Left lobe of liver (tissue), 2 donors: ENCODE measurements at regions not wholly inside any gene's neighbourhood (a gene's known extent, or its start where the extent isn't known, plus 50 kb on each side); places are given as distances from the start of the nearest gene placed in this dataset.
"Not testable (repeated sequence)": the region's sequence is repeated elsewhere in the genome, so short reads cannot be mapped to it uniquely, and the experiment has no call there.

Source experiments
- ATAC-seq: fragments of 200-7000 bp; cut with Tn5 transposase; one replicate; pipeline ENCODE4 v1.9.1; 2020; ENCODE audit warnings: mild to moderate bottlenecking, moderate library complexity
- DNase-seq: peaks from one replicate; pipeline ENCODE4 v3.0.0-alpha.2; 2020; ENCODE audit warnings: low spot score
- donor health status: DM: no; HTN: no; CAD: no; lungs with moderate emphysema.
- donor health status: DM: no; HTN: yes; CAD: no.

DNA sequence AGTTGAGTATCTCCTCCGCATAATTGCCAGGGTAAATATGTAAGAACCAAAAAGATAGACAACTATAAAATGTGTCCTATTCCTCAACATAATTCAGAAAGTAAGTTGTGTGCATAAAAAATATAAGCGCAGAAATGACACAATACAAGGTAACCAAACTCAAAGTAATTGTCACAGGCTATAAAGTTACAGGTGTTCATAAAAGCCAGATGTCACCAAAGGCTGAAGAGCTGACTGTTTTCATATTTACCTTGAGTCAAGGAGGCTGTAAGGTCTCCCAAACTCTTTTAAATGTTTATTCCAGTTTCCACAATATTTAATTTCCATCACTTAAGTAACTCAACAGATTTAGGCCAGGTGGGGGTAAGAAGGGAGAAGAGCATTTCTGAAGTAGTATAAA, 192.2 kb upstream of the MARCKS start:
- no peak for ATAC-seq
- no peak for DNase-seq

DNA sequence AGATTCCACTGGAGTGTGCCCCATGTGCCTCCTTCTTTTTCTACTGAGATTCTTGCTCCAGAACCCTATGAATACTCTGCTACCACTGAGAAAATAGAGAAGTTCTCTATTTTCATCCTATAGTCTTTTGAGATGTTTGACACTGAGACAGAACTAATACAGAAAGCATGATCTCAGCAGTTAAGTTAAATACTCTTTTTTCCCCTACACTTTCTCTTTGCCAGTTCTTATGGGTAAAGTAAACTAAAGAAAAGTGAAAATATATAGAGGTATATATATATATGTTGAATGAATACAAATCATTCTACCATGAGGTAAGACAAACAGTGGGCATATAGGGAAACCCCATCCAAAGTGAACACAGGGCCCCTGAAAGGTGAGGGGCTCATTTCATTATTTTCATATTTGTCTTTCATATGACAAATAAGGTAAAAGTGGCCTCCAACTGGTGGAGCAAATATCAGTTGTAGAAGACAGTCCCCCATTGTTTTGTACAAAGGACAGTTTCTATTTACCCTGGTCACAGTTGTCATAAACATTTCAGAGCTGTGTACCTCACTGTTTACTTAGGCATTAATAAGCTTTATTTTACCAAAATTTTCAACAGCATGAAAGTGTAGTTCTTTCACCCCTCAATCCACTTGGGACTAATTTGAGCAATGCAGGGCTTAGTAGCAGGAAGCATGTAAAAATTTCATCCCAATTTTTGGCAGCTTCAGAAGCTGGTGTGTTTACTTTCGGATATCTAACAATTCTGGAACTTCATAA, 188.3 kb upstream of the MARCKS start:
- DNase-seq (no peak), ATAC-seq (no peak)

DNA sequence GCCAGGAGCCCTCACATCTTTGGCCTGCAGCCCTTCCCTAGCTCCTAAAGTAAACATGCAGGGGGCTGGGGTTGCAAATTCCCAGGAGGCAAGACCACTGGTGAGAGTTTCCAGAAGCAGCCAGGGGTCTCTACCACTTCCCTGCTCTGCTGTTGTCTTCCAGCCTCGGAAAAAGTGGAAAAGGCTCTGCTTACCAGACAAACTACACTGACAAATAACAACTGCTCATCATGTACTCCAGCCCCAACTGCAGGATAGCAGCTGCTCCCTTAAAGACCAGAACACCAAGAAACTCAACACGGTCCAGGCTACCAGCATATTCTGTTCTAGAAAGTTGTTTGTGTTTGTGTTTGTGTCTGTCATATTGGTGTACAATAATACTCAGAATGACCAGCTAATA, 187.5 kb upstream of the MARCKS start:
- no peak for ATAC-seq

DNA sequence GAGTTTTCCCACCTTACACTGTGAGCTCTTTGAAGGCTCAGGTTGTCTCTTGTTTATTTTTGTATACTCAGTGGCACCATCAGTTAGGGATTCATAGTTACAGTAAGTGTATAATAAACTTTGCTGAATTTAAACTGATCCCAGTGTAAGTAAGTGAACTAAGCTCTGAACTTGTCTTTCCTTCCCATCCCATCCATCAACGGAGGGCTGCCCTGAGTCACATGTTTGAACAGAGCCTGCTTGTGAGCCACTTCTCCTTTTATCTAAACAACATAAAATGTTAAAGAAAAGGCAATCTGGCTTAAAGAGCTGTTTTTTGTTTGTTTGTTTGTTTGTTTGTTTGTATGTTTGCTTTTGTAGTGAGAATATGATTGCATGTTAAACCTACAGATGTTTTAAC, 185.7 kb upstream of the MARCKS start:
- DNase-seq (no peak), ATAC-seq (no peak)

More for the DNA sequence above, 187.5 kb upstream of the MARCKS start:
- no peak for DNase-seq

DNA sequence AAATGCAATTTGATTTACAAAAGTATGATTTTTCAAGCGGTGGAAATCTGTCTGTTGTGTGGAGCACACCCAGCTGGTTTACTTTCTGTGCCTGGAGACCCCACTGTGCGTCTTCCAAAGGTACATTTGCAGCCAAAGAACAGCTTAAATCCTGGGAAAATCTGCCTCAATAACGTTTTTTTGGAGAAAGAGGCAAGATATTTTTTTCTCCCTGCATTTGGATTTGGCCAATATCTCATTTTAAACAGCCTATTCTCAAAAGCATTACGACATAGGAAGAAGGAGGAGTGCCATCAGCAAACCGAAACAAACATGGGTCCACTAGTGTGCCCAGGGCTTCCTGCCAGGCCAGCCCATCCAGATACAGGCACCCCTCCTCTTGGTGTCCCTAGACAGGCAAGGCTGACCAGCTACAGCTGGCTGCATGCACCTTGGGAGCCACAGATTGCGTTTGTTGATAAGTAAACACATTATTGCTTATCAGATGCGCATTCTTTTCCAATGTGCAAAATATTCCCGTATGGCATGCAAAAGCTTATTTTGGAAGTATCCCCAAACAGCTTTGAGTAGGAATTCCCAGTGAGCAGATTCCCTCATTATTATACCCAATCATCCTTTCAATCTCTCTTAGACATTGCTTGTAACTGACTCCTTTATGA, 184.5 kb upstream of the MARCKS start:
- peak; percentile 64 for ATAC-seq
- no peak for DNase-seq

DNA sequence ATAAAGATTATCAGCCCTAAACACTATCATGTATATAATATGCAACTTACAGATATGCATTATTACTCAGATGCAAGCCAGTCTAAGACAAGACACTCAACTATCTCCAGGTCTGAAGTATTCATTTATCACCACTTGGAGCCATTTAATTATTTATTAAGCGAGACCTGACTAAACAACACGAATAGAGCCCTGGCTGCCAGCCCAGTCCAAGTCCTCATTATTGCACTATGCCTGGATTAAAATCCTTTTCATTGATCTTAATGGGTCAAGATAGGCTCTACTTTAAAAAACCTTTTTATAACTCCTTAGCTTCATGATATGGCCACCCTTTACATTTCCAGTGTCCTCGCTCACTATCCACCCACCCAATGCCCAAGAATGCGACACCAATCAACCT, 183.1 kb upstream of the MARCKS start:
- DNase-seq (no peak), ATAC-seq (peak; percentile 41)

DNA sequence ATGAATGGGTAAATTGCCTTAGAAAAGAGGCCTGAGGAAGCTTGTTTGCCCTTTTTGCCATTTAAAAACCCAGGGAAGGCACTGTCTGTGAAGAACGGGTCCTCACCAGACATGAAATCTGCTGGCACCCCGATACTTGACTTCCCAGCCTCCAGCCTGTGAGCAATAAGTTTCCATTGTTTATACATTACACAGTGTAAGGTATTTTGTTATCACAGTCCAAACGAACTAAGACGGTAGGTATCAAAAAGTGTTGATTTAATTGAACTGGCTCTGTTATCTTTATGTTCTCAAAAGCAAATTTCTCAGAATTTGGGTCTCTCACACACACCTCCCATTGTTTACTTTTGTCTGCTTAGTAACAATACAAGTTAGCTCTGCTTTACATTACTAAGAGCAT, 181.1 kb upstream of the MARCKS start:
- DNase-seq (no peak), ATAC-seq (no peak)

DNA sequence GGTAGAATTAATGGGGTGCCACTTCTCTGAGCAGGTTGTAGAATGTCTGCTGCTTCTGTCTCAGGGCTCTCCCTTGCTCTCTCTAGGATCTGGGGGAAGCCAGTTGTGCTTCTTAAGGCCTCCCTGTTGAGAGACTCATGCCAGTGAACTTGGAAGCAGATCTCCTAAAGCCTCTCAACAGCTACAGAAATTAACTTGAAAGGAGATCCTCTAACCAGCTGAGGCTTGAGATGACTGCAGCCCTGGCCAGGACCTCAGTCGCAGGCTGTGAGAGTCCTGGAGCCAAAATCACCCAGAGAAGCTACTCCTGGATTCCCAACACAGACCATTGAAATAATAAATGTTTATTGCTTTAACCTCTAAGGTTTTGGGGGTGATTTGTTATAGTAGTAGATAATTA, 180.2 kb upstream of the MARCKS start:
- ATAC-seq, result no peak

DNA sequence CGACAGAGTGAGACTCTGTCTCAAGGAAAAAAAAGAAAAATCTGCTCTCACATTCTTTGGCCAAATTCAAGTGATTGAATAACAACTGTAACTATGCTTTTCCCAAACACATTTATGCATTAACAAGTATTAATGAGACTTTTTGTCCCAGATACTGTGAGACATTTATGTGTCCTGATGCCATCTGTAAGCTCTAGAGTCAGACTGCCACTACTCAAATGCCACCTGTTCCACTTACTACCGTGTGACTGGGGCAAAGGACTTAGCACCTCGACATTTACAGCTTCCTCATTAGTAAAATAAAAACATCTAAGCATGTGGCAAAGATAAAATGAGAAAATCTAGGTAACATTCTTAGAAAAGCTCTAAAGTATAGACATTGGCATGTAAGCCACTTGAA, 178.1 kb upstream of the MARCKS start:
- DNase-seq (no peak), ATAC-seq (no peak)

More for the DNA sequence above, 180.2 kb upstream of the MARCKS start:
- DNase-seq, result no peak

DNA sequence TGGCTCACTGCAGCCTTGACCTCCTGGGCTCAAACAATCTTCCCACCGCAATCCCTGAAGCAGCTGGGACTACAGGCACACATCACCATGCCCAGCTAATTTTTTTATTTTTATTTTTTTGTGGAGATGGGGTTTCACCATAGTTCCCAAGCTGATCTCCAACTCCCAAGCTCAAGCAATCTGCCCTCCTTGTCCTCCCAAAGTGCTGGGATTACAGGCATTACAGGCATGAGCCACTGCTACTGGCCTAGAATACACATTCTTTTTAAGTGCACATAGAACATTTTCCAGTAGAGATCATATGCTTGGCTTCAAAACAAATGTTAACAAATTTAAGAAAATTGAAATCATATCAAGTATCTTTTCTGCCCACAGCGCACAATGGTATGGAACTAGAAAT, 176.8 kb upstream of the MARCKS start:
- DNase-seq, result no peak
- ATAC-seq, result no peak

DNA sequence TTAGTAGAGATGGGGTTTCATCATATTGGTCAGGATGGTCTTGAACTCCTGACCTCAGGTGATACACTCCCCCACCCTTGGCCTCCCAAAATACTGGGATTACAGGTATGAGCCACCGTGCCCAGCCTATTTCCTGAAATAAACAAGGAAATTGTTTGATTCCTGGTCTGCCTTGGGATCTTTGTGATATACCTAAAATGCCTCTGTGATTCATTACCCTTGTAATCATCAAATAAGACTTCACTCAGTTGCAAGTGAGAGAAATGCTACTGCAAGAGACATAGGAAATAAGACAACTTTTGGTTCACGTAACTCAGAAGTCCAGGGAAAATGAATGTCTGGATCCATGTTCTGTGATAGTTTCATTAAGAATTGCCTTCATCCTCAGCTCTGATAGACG, 173.2 kb upstream of the MARCKS start:
- ATAC-seq (no peak), DNase-seq (no peak)

DNA sequence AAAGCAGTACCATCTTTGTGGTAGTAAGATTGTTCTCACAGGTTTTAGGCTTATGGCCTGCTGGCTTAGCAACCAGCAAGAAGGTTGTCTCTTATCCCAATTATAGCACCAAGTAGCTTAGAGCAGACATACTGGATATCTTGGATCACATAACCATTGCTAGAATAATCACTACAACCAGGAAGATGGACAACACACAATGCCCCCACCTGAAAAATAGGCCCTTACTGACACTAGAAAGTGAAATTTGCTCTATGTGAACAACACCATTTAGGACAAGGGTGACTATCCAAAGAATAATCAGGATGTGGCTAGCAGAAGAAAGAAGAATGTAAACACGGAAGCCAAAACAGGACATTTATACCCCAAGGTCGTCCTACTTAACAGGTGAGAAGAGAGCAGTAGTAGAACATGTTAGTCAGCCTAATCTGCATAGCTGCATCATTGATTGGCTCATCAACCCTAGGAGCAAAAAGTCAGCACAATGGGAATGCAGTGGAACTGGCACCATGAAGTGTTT, 172.7 kb upstream of the MARCKS start:
- ATAC-seq (no peak), DNase-seq (no peak)

DNA sequence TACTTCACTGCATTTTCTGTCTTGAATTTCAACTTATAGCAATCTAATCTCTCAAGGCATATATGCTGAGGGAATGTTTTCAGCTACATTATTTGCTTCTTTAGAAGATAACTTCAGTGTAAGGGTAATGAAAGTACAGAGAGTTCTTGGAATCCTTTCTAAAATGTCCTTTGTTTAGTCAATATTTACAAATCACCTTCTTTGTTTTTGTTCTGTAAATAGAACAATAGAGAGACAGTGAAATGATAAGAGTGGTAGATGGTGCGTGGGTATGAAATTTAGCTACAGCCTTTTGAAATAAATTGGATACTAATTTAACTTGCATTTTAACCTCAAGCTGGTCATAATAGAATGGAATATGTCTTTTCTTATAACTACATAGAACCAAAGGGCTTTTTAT, 171.1 kb upstream of the MARCKS start:
- DNase-seq (no peak), ATAC-seq (no peak)

DNA sequence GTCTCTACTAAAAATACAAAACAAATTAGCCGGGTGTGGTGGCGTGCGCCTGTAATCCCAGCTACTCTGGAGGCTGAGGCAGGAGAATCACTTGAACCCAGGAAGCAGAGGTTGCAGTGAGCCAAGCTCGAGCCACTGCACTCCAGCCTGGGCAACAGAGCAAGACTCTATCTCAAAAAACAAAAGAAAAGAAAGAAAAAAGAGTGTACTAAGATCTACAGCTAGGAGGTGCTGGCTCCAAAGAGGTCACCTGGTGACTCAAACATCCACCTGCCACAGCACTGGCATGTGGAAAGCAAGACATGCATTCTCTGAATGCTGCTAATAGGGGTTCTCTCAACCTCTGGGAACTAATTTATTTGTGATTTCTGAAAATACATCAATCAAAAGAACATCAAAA, 167.5 kb upstream of the MARCKS start:
- not testable (repeated sequence) for DNase-seq, ATAC-seq

DNA sequence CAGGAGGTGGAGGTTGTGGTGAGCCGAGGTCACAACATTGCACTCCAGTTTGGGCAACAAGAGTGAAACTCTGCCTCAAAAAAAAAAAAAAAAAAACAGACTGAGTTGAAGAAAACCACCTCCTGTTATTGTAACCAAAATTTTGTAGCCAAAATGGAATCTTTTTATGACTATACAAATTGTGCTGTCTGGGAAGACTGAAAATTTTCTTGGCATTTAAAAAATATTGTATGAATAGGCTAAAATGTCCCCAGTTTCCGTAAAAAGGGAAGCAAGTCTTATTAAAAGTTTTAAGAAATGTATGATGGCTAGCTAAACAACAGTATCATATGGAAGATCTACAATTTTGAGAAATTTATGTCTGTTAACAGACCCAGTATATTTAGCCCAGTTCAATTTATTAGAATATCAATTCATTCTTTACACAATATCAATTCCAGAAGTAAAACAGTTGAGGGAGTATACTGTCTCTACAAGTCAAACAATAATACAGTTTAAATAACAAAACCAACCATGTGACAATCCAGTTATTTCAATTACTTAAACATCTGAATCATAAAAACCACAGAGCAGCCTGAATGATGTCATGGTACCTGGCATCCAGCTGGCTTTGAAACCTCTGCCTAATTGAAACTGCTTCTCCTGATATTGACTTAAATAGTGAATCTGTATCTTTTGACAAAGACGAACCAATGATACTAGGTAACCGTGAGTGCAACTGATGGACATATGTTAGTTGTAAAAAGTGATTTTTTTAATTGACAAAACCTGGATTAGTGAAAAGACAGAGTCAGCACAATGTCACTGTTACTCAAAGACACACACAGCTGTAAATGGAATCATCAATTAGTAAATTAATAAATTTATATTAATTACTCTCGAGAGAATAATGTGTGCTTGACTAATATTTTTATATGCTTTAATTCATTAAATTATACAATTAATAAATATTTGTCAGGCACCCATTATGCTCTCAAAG, 166.6 kb upstream of the MARCKS start:
- ATAC-seq, result no peak
- DNase-seq, result no peak

DNA sequence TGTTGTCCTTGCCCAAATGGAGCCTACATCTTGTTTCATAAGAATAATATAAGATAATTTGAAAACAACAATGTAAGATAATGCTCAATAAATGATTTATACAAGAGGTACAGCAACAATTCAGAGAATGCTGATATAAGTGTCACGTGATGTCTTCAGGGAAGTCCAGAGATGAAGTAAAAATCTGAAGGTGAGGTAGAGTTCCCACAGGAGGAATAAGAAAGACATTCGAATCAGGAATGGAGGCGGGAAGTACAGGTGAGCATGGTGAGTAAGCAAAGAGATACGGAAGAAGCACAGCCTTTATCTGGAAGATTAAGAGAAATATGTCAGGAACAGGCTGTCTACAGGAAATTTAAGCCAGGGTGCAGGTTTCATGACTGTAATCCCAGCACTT, 165.9 kb upstream of the MARCKS start:
- ATAC-seq, result no peak
- no peak for DNase-seq

DNA sequence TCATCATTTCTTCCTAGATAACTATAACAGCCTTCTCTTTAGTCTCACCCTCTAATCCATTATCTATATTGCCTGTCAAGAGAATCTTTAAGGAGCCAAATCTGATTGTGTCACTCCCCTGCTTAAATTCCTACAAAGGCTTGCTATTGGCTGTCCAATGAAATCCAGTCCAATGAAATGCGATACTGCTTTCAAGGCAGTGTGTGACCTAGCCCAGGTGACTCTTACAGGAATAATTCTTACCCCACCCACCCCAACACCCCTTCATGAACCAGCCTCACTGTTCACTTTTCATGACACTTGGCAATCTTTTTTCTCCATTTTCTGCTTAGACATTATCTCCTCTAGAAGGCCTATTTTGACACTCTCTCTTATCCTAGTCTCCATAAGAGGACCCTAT, 163.3 kb upstream of the MARCKS start:
- ATAC-seq (no peak), DNase-seq (no peak)

DNA sequence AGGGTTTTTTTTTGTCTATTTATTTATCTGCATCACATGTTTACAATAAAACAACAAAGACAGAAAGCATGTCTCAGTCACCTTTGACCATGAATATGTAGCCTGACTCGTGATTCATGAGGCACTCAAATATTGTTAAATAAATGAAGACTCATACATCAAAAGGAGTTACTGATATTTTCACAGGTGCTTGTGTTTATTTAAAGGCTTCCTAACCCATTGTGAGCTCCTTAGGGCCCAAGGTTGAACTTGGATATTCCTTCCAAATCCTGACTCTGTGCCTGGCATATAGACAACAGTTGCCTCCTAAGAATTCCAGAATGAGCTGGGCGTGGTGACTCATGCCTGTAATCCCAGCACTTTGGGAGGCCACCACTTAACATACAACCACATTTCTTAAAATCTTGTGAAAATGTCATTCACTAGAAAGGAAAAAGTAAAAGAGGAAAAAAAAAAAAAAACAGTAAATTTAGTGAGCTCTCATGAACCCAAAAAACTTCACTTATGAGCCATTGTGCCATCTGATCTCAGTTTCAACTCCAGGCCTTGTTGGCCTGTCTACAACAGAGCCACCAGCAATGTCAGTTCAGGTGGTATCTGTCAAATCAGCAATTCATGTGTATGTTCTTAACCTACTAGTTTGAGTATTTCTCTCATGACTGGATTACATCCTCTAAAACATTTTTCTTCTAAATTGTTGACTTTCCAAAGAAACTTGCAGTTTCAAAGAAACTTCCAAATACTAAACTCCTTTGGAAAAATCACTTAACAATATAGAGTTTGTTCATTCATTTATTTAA, 162.7 kb upstream of the MARCKS start:
- no peak for DNase-seq
- ATAC-seq, result no peak

DNA sequence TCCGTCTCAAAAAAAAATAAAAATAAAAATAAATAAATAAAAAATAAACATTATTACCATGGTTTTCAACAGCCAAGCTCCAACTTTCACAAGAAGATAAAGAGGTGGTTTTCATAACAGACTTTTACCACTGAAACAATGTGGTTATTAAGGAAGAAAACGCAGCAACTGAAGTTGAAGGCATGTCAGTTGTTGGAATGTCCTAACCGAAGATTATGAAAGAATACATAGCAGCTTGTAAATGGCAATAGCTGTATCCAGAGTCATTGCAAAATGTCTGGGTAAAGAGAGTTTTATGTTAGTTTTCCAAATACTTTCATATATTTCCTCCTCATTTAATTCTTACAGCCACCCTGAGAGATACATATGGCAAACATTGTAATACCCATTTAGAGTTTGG, 161.6 kb upstream of the MARCKS start:
- ATAC-seq, result no peak
- DNase-seq, result no peak

DNA sequence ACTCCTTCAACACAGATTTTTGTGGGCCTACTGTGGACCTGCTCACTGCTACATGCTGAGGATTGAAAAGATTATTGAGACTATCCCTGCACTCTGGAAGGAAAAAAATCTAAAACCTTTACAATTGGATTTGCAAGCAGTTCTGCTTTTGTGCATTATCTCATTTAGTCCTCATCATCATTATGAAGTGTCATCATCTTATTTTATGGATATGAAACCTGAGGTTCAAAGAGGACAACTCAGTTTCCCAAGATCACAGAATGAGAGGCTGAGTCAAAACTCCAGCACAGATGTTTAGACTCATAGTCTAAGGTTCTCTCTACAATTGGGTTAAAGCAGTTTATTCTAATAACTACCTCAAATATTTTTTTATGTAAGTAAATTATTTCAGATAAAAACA, 160.2 kb upstream of the MARCKS start:
- DNase-seq (no peak), ATAC-seq (no peak)
